ENCODE measurements at regions not wholly inside any gene's neighbourhood (a gene's known extent, or its start where the extent isn't known, plus 50 kb on each side); places are given as distances from the start of the nearest gene placed in this dataset.

DNA sequence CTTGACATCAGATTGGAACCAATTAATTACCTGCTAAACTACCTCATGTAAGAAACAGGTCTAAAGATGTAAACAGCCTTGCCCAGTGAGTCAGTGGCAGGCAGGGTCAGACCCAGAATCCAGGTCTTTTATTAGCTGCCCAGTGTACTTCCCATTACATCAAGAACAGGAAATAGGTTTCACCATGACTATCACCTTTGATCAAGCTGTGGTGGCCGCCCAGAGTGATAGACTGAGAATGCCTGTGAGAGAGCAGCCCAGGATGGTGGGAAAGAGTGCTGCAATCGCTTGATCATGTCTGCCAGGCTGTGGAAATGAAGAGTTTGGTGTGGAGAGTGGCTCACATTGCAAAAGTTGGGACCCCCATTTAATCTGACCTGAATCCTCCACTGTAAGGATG lies 61.3 kb upstream of the PIAS1 start:
- DNase-seq: peak; percentile 28

DNA sequence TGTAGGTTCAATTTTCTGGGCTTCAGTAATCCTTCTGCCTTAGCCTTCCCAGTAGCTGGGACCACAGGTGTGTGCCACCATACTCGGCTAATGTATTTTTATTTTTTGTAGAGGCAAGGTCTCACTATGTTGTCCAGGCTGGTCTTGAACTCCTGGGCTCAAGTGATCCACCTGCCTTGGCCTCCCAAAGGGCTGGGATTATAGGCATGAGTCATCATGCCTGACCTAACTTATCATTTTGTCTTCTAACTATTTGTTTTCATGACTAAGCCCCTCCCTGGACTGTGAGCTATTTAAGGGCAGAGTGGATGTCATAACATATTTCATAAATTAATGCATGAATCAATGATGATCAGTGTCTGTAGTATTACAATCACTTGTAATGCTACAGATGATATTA lies 56.1 kb upstream of the PIAS1 start:
- peak; percentile 88 for DNase-seq

DNA sequence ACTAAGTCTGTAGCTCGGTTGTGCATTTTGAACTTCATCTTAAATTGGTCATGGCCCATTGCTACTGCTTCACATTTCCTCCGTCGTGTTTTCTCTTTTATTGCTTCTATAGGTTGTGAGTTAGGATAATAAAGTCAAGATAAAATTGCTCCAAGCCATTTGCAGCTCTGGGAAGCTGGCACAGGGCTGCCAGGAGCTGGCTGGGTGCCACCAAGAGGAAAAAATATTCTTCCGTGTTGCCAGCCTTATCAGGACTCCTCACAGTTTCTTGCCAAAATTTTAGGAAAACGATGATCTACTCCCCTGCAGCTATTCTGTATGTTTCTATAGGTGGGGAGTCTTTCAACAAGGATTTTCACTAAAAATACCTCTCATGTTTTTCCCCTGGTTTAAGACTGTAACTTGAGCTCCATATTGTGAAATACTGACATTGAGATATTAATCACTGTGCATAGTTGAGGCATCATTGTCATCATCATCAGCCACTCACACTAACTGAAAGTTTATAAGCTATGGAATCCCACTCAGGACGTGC lies 55.4 kb upstream of the PIAS1 start:
- peak; percentile 89 for DNase-seq

DNA sequence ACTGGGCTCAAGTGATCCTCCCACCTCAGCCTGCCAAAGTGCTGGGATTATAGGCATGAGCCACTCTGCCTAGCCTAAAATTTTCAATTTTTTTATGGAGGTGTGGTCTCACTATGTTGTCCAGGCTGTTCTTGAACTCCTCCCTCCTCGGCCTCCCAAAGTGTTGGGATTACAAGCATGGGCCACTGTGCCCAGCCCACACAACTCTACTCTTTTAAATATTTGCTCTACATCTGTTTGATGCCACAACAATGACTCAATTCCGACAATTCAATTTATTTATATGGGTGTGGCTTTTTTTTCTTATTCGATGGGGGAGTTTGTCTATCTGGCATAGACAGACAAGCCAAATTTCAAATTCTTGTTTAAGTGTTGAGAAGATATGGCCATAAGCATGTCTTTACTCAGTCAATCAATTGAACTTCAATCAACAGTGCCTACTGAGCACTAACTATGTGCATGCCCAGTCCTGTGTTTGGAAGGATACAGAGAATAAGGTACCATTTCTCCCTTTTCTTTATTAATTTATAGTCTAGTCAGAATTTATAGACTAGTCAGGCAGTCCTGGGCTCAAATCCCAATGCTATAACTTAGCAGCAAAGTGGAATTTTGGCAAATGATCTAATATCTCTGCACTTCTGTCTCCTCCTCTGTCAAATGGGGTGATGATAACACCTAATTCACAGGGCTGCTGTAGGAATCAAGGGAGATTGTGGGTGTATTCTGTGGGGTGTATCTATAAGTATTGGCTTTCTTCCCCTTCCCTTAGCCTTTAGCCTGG lies 54.6 kb upstream of the PIAS1 start:
- peak; percentile 52 for DNase-seq

DNA sequence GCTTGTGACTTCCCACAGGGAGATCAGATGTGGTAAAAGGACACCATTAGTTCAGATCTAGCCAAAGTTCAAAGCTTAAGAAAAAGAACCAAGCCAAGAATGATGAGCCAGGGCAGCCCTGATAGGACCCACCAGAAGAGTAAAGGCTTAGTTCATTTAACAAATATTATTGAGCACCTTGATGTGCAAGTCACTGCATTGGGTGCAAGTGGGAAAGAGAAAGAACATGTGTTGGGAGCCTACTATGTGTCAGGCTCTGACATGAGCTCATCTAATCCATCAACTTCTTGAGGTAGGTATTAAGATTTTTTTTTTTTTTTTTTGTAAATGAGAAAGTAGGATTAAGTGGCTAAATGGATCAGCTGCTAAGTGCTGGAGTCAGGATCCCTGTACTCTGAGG lies 53.4 kb upstream of the PIAS1 start:
- DNase-seq: no peak

DNA sequence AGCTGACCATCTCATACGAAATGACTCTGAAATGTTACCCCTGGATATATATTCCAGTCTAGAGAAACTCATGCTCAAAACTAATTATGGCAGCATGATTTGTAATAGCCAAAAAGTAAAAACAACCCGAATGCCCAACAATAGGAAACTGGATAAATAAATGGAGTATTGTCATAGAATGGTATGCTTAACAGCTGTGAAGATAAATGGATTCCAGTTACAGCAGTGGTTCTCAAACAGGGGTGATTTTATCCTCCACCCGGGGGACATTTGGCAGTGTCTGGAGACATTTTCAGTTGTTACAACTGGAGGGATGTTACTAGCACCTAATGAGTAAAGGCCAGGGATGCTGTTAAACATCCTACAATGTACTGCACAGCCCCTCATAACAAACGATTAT lies 52.3 kb upstream of the PIAS1 start:
- no peak for DNase-seq

DNA sequence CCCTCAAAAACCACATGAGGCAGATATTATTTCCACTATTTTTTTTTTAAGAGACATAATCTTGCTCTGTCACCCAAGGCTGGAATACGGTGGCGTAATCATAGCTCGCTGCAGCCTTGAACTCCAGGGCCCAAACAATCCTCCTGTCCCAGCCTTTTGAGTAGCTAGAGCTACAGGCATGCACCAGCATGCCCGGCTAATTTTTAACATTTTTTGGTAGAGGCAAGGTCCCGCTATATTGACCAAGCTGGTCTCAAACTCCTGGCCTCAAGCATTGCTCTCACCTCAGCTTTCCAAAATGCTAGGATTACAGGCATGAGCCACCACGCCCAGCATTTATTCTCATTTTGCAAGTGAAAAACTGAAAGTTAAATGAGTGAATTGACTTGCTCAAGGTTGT lies 50.8 kb upstream of the PIAS1 start:
- DNase-seq: no peak
